ENCODE measurements at regions not wholly inside any gene's neighbourhood (a gene's known extent, or its start where the extent isn't known, plus 50 kb on each side); places are given as distances from the start of the nearest gene placed in this dataset.

DNA sequence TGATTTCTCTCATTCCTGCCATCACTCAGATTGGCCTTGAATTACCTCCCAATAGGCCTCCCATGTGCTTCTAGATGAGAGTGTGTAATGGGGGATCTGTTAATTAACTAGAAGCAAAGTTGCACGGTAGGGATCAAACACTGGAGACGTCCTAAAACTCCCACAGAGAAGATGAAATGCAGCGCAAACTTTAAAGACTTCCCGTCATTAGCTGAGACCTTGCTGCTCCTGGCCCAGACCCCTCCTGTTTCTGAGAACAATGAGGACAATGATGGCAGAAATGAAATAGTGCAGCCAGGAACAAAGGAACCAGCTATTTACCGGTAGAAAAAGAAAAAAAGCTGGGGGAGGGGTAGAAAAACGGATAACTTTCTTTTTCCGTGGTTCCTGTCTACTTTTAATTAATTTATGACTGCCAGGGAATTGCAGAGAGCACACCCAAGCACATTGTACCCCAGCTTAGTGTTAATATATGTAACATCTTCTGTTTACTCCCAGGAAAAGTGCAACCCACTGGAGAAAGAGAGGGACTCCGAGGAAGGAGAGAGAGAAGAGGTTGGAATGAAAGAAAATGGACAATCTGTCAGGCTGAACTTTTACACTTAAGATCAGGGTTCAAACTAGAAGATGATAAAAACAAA lies 280.7 kb upstream of the SOX5 start:
- ATAC-seq, result no peak
- ChIA-PET CTCF (no interaction called here), RAD21 (ENCODE audit: low non-redundant PET in 1 of 2, low total read pairs in 2 of 2, uncharacterized antibody in 2 of 2, unreplicated experiment in 2 of 2) (no interaction called here), POLR2A (no interaction called here)
- H3K4me3 ChIP-seq (replicated peaks in 1 of 2; ENCODE audit: low read depth in 1 of 2, low read length in 2 of 2), result no peak overlapping the region
- H3K9me2 ChIP-seq (ENCODE audit: insufficient read depth), result no peaks in the 10 kb centered on the region
- no peak overlapping the region for H3K27ac ChIP-seq (ENCODE audit: low read depth, low read length)
- no peak for DNase-seq (ENCODE audit: low read depth, low spot score)
- no peaks in the 10 kb centered on the region for H3K36me3 ChIP-seq (ENCODE audit: control insufficient read depth in 1 of 2, insufficient read depth in 2 of 2, low read length in 2 of 2)
- no peak overlapping the region for H2AFZ ChIP-seq (ENCODE audit: low read depth, low read length, poor library complexity, severe bottlenecking)
- H3K4me2 ChIP-seq (ENCODE audit: low read length), result no peak overlapping the region
- no peaks in the 10 kb centered on the region for H3K4me1 ChIP-seq (ENCODE audit: control insufficient read depth in 1 of 2, insufficient read depth in 2 of 2, low read length in 2 of 2)
- no peak for TF ChIP-seq JUND (IDR thresholded peaks at IDR 0.05)
- TF ChIP-seq EZH2phosphoT487 (IDR thresholded peaks at IDR 0.05; ENCODE audit: borderline replicate concordance), result no peak
- TF ChIP-seq FOSL1 (IDR thresholded peaks at IDR 0.05; ENCODE audit: low read depth), result no peak
- TF ChIP-seq SRF (IDR thresholded peaks at IDR 0.05; ENCODE audit: low read depth), result no peak
- no peak for TF ChIP-seq CEBPB (IDR thresholded peaks at IDR 0.05; ENCODE audit: low read depth)
- TF ChIP-seq TCF7L2 (IDR thresholded peaks at IDR 0.05; ENCODE audit: borderline replicate concordance, extremely low read depth, insufficient read depth, insufficient read length), result no peak
- no peak for TF ChIP-seq SIN3A (IDR thresholded peaks at IDR 0.05; ENCODE audit: low read depth)
- TF ChIP-seq EGR1 (IDR thresholded peaks at IDR 0.05; ENCODE audit: low read depth), result no peak
- TF ChIP-seq, protein P1, sequence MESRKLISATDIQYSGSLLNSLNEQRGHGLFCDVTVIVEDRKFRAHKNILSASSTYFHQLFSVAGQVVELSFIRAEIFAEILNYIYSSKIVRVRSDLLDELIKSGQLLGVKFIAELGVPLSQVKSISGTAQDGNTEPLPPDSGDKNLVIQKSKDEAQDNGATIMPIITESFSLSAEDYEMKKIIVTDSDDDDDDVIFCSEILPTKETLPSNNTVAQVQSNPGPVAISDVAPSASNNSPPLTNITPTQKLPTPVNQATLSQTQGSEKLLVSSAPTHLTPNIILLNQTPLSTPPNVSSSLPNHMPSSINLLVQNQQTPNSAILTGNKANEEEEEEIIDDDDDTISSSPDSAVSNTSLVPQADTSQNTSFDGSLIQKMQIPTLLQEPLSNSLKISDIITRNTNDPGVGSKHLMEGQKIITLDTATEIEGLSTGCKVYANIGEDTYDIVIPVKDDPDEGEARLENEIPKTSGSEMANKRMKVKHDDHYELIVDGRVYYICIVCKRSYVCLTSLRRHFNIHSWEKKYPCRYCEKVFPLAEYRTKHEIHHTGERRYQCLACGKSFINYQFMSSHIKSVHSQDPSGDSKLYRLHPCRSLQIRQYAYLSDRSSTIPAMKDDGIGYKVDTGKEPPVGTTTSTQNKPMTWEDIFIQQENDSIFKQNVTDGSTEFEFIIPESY (IDR thresholded peaks at IDR 0.05; ENCODE audit: extremely low read depth, insufficient replicate concordance, low read length), result no peak
- TF ChIP-seq CBX3 (IDR thresholded peaks at IDR 0.05; ENCODE audit: low read depth), result no peak
- intact Hi-C loops (cut with micrococcal nuclease), result no loop called here
- H3K9ac ChIP-seq (ENCODE audit: low read length), result no peak overlapping the region
- H3K9me3 ChIP-seq (ENCODE audit: control insufficient read depth in 1 of 2, insufficient read depth in 1 of 2, low read depth in 1 of 2, low read length in 2 of 2), result peaks cover 14 to 19% of the 10 kb centered on the region in 2 experiments
- no peaks in the 10 kb centered on the region for H4K20me1 ChIP-seq (ENCODE audit: insufficient read depth)
- H3K79me2 ChIP-seq (ENCODE audit: insufficient read depth, low read length), result no peaks in the 10 kb centered on the region
- BruUV-seq (replicated peaks), result no TSS peak
- no peaks in the 10 kb centered on the region for H3K27me3 ChIP-seq (ENCODE audit: insufficient read depth, low read length)

Measured in HCT116 (cell line).